ENCODE measurements at regions not wholly inside any gene's neighbourhood (a gene's known extent, or its start where the extent isn't known, plus 50 kb on each side); places are given as distances from the start of the nearest gene placed in this dataset.

DNA sequence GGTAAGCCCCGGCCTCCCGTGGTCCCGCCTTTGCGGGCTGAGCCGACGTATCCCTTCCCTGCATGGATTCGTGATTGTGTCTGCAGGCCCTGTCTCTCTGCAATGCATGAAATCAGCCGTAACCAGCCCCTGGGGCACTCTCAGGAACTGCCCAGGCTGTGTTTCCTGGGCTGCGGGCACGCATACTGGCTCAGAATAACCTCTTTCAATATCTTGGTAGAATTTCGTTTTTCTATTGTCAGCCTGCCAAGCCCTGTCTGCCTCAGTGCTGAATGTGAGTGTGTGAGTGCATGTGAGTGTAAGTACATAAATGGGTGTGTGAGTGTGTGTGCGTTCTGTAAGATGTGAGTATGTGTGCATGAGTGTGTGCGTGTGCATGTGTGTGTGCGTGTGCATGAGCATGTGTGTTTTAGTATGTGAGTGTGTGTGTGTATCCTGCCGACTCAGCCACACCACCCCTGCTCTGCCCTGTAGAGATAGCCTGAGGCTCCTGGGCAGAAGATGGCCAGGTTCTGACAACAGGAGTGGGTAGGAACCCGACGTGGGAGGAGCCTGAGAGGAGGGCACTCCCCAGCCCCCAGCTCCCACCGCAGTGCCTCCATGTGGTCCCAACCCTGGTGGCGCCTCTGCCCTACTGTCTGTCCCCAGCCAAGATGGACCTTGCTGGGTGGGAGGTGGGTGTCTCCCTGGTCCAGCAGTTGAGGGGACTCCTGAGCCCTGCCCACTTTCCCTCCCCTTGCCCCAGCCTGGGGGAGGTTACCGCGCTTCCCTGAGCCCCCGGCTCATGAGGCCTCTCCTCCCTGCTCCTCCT is 268.8 kb downstream of the ADGRD1 start:
- no peak for TF ChIP-seq SIN3A (IDR thresholded peaks at IDR 0.05; ENCODE audit: borderline replicate concordance, insufficient read depth, low read length)
- no peak for TF ChIP-seq POLR2AphosphoS5 (IDR thresholded peaks at IDR 0.05; ENCODE audit: low read depth, low read length)
- no peak for TF ChIP-seq REST (IDR thresholded peaks at IDR 0.05; ENCODE audit: insufficient read depth in 1 of 2, low read depth in 2 of 2, low read length in 2 of 2)
- TF ChIP-seq TAF1 (IDR thresholded peaks at IDR 0.05; ENCODE audit: borderline replicate concordance, insufficient read depth, low read length) = no peak
- no peak for TF ChIP-seq FOXP2 (optimal IDR thresholded peaks at IDR 0.05; ENCODE audit: borderline replicate concordance, extremely low read depth, extremely low read length, insufficient read depth)

Measured in PFSK-1 (cell line).